ENCODE measurements at regions not wholly inside any gene's neighbourhood (a gene's known extent, or its start where the extent isn't known, plus 50 kb on each side); places are given as distances from the start of the nearest gene placed in this dataset.

DNA sequence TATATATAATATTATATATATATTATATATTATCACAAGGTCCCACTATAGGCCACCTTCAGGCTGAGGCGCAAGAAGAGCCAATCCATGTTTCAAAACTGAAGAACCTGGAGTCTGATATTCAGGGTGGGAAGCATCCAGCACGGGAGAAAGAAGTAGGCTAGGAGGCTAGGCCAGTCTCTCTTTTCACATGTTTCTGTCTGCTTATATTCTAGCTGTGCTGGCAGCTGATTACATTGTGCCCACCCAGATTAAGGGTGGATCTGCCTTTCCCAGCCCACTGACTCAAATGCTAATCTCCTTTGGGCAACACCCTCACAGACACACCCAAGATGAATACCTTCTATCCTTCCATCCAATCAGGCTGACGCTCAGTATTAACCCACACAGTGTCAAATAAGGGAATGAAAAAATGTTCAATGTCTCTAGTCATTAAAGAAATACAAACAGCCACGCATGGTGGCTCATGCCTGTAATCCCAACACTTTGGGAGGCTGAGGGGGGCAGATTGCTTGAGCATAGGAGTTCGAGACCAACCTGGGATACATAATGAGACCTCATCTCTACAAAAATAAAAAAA is 135.4 kb upstream of the PCBD1 start:
- TF ChIP-seq, protein P1, sequence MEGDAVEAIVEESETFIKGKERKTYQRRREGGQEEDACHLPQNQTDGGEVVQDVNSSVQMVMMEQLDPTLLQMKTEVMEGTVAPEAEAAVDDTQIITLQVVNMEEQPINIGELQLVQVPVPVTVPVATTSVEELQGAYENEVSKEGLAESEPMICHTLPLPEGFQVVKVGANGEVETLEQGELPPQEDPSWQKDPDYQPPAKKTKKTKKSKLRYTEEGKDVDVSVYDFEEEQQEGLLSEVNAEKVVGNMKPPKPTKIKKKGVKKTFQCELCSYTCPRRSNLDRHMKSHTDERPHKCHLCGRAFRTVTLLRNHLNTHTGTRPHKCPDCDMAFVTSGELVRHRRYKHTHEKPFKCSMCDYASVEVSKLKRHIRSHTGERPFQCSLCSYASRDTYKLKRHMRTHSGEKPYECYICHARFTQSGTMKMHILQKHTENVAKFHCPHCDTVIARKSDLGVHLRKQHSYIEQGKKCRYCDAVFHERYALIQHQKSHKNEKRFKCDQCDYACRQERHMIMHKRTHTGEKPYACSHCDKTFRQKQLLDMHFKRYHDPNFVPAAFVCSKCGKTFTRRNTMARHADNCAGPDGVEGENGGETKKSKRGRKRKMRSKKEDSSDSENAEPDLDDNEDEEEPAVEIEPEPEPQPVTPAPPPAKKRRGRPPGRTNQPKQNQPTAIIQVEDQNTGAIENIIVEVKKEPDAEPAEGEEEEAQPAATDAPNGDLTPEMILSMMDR (IDR thresholded peaks at IDR 0.05): no peak
- TF ChIP-seq POLR2A (IDR thresholded peaks at IDR 0.05): no peak
